Gastrocnemius medialis (tissue), 4 donors: ENCODE measurements at regions not wholly inside any gene's neighbourhood (a gene's known extent, or its start where the extent isn't known, plus 50 kb on each side); places are given as distances from the start of the nearest gene placed in this dataset.

Experiments
- ATAC-seq, 2 donors: fragments of 150-250 bp; one replicate each; pipeline ENCODE4 v1.9.1; 2016
- DNase-seq, 2 donors: peaks; one replicate each; pipeline ENCODE4 v3.0.0-alpha.2; 2019
- H3K27ac ChIP-seq, 4 donors: fragments of 200-600 bp; sonication (generic); 1 replicate in 1 of 4; 2 replicates in 3 of 4; pipeline ENCODE4 v1.5.1; 2016 to 2018; ENCODE audit warnings: mild to moderate bottlenecking in 2 of 4, moderate library complexity in 1 of 4
- H3K27me3 ChIP-seq, 3 donors: fragments of 200-600 bp; sonication (generic) in 2 of 3; 1 replicate in 1 of 3; 2 replicates in 2 of 3; pipeline versions ENCODE4 v1.5.1 to v1.6.0; 2016 to 2019; ENCODE audit warnings: mild to moderate bottlenecking in 1 of 3, moderate library complexity in 1 of 3
- H3K36me3 ChIP-seq, 2 donors: fragments of 200-600 bp; sonication (generic) in 1 of 2; one replicate each; pipeline ENCODE4 v1.5.1; 2017 to 2018
- H3K4me1 ChIP-seq, 2 donors: fragments of 200-600 bp; sonication (generic) in 1 of 2; one replicate each; pipeline ENCODE4 v1.5.1; 2016 to 2017; ENCODE audit warnings: mild to moderate bottlenecking in 2 of 2
- H3K4me3 ChIP-seq, 4 donors: fragments of 200-600 bp; sonication (generic) in 3 of 4; 1 replicate in 1 of 4; 2 replicates in 3 of 4; pipeline ENCODE4 v1.5.1; 2016 to 2019; ENCODE audit warnings: mild to moderate bottlenecking in 2 of 4
- H3K9me3 ChIP-seq, 3 donors: fragments of 200-600 bp; sonication (generic) in 2 of 3; 1 replicate in 1 of 3; 2 replicates in 2 of 3; pipeline ENCODE4 v1.5.1; 2016 to 2019
- POLR2A ChIP-seq, 2 donors: fragments of 450-650 bp; IDR thresholded peaks; one replicate each; pipeline ENCODE4 v1.6.1; 2017; ENCODE audit warnings: antibody characterized with exemption in 2 of 2, mild to moderate bottlenecking in 2 of 2, moderate library complexity in 2 of 2
- in situ Hi-C, 4 donors: fragments of 200-750 bp; cut with MboI; loops; one replicate each; pipeline versions ENCODE4 v1.15.0 to v1.8.0; 2017; ENCODE audit warnings: low sequenced_read_pairs in 4 of 4
- intact Hi-C: fragments of 100-400 bp; cut with DNase I; formaldehyde crosslinking; loops from one replicate; pipeline ENCODE4 v1.15.1; 2023; ENCODE audit warnings: low total_unique reads
- TF ChIP-seq, protein P1 (sequence below), 5 experiments: fragments of 450-650 bp in 3 of 5; fragments of 200-600 bp in 2 of 5; sonication (generic) in 2 of 5; IDR thresholded peaks in 4 of 5; conservative IDR thresholded peaks in 1 of 5; 1 replicate in 4 of 5; 2 replicates in 1 of 5; pipeline ENCODE4 v1.5.1; 2016 to 2019; ENCODE audit warnings: antibody characterized with exemption in 5 of 5, mild to moderate bottlenecking in 3 of 5, moderate library complexity in 3 of 5

DNA sequence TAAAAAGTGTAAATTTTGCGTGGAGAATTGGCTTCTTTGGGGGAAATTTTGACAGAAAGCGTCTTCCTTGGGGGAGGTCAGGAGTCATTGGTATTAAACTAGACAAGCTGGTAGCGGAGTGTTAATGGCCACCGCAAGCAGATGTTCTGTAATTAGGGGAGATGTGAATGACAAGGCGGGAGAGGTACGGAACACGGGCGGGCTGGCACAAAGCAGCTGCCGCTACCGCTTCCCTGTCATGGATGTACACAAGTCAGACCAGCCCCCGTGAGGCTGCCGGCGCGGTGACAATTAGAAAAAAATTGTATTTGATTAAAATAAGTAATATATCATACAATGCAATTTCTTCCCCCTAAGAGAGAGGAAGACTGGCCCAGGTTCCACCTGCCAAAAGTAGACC lies 501.6 kb downstream of the VRK1 start:
- Histone ChIP-seq H3K27me3 (no peaks in the 10 kb centered on the region), H3K4me3 (no peak overlapping the region), H3K4me1 (no peaks in the 10 kb centered on the region), H3K9me3 (no peaks in the 10 kb centered on the region), H3K27ac (no peak overlapping the region), H3K36me3 (no peaks in the 10 kb centered on the region)
- no peak for ATAC-seq
- no peak for TF ChIP-seq POLR2A (IDR thresholded peaks at IDR 0.05)
- TF ChIP-seq, protein P1, sequence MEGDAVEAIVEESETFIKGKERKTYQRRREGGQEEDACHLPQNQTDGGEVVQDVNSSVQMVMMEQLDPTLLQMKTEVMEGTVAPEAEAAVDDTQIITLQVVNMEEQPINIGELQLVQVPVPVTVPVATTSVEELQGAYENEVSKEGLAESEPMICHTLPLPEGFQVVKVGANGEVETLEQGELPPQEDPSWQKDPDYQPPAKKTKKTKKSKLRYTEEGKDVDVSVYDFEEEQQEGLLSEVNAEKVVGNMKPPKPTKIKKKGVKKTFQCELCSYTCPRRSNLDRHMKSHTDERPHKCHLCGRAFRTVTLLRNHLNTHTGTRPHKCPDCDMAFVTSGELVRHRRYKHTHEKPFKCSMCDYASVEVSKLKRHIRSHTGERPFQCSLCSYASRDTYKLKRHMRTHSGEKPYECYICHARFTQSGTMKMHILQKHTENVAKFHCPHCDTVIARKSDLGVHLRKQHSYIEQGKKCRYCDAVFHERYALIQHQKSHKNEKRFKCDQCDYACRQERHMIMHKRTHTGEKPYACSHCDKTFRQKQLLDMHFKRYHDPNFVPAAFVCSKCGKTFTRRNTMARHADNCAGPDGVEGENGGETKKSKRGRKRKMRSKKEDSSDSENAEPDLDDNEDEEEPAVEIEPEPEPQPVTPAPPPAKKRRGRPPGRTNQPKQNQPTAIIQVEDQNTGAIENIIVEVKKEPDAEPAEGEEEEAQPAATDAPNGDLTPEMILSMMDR (IDR thresholded peaks at IDR 0.05 in 4 of 5, conservative IDR thresholded peaks at IDR 0.05 in 1 of 5) = no peak
- in situ Hi-C loops (no loop called here), intact Hi-C loops (no loop called here)
- DNase-seq = no peak

DNA sequence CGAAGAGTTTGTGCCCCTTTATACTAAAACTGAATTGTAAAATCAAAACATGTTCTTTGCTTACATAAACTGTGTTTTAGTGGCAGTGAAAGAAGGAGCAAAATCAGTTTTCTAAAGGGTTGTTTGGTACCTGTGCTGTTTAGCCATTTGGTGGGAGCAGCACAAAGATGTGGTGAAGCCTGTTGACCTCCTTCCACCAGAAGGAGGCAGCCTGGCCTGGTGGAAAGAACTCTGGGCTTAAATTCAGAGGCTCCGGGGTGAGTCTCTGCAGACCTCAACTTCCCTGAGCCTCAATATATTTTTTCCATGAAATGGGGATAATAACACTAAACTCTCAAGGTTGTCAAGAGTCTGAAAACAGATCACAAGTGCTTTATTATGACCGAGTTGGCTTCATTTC lies 502.5 kb downstream of the VRK1 start:
- no peaks in the 10 kb centered on the region for H3K27me3 ChIP-seq
- H3K9me3 ChIP-seq = no peaks in the 10 kb centered on the region
- ATAC-seq (no peak), DNase-seq (no peak)
- H3K4me3 ChIP-seq = no peak overlapping the region
- no peak for TF ChIP-seq POLR2A (IDR thresholded peaks at IDR 0.05)
- TF ChIP-seq, protein P1 (IDR thresholded peaks at IDR 0.05 in 4 of 5, conservative IDR thresholded peaks at IDR 0.05 in 1 of 5) = no peak
- no peaks in the 10 kb centered on the region for H3K4me1 ChIP-seq
- intact Hi-C loops (no loop called here), in situ Hi-C loops (no loop called here)
- no peak overlapping the region for H3K27ac ChIP-seq
- H3K36me3 ChIP-seq = no peaks in the 10 kb centered on the region

DNA sequence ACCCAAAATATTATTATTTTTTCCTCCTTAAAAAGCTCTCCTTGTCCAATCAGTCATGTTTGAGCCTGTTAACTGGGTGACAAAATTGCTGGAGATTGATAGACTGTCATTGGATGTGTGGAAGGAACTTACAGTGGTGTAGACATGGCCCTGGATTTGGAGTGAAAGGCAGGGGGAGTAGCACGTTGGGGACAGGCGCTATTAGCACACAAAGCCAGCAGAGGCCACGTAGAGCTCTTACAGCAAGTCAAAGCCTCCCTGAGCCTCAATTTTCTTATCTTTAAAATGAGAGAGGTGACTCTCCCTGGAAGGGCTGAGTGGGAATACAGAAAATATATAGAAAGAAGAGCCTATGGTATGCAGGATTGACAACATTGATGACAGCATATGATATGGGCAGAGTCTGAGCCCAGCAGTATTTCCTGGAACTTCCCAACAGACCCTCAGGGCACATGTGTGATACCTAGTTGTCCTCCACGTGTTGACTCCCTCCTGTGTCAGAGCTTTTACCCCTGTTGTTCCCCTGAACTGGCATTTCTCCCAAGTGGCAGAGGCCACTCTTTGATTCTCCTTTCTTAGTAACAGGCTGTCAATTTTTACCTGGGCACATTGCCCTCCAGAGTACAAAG lies 504.9 kb downstream of the VRK1 start:
- intact Hi-C loops = no loop called here
- no peaks in the 10 kb centered on the region for H3K36me3 ChIP-seq
- no peaks in the 10 kb centered on the region for H3K4me1 ChIP-seq
- no peak overlapping the region for H3K4me3 ChIP-seq
- in situ Hi-C loops = no loop called here
- DNase-seq = no peak
- no peak for ATAC-seq
- no peaks in the 10 kb centered on the region for H3K9me3 ChIP-seq
- H3K27ac ChIP-seq = no peak overlapping the region
- TF ChIP-seq, protein P1 (IDR thresholded peaks at IDR 0.05 in 4 of 5, conservative IDR thresholded peaks at IDR 0.05 in 1 of 5) = no peak
- no peak for TF ChIP-seq POLR2A (IDR thresholded peaks at IDR 0.05)
- H3K27me3 ChIP-seq = no peaks in the 10 kb centered on the region

DNA sequence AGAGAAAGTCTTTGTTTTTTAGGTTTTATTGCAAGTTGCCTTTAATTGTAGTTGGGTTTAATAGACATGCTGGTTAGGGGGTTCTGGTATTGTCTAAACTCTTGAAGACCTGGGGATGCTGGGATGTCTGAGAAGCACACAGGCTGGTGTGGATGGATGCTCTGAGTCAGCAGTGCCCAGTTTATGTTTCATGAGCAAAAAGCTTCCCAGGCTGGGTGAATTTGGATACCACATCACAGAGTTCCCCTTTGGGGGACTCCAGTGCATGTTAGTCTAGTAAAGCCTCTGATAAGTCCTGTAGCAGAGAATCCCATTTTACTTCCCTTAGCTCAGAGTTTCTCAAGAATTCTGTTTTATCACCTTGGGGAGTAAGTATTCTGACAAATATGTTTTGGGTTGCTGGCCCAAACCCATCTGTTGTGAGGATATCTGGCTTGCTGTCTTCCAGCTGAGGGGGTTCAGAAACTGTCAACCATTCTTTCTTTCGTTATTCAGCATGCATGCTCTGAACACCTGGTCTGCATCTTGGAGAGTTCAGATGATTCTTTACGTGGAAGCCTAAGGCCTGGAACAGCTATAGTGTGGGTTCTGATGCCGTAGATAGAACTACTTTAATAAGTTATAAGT lies 509.1 kb downstream of the VRK1 start:
- intact Hi-C loops (no loop called here), in situ Hi-C loops (no loop called here)
- Histone ChIP-seq H3K36me3 (no peaks in the 10 kb centered on the region), H3K9me3 (no peaks in the 10 kb centered on the region), H3K27me3 (no peaks in the 10 kb centered on the region), H3K27ac (no peak overlapping the region), H3K4me1 (no peaks in the 10 kb centered on the region), H3K4me3 (no peak overlapping the region)
- no peak for DNase-seq
- no peak for TF ChIP-seq POLR2A (IDR thresholded peaks at IDR 0.05)
- TF ChIP-seq, protein P1 (IDR thresholded peaks at IDR 0.05 in 4 of 5, conservative IDR thresholded peaks at IDR 0.05 in 1 of 5) = no peak
- no peak for ATAC-seq
